Spinal cord (tissue), 10 donors: ENCODE measurements at regions not wholly inside any gene's neighbourhood (a gene's known extent, or its start where the extent isn't known, plus 50 kb on each side); places are given as distances from the start of the nearest gene placed in this dataset. TPM values are rescaled to one million over a fixed set of nuclear protein-coding genes. Genes with fewer than 3 reads are reported as not detected.

Source experiments
- DNase-seq, 6 donors: peaks; one replicate each; pipeline versions ENCODE4 v3.0.0 to v3.0.0-alpha.2; 2013 to 2015; ENCODE audit warnings: low spot score in 6 of 6, low read depth in 4 of 6
- H3K27ac ChIP-seq: one replicate; pipeline ENCODE4 v1.5.1; 2013; ENCODE audit warnings: low read depth, low read length, control low read depth
- H3K27me3 ChIP-seq: one replicate; pipeline ENCODE4 v1.6.1; 2013; ENCODE audit warnings: low read length; ENCODE audit not compliant: control insufficient read depth, insufficient read depth
- H3K36me3 ChIP-seq: one replicate; pipeline ENCODE4 v1.6.1; 2013; ENCODE audit warnings: low read length; ENCODE audit not compliant: control insufficient read depth, insufficient read depth
- H3K4me1 ChIP-seq: one replicate; pipeline ENCODE4 v1.6.1; 2013; ENCODE audit warnings: low read length; ENCODE audit not compliant: control insufficient read depth, insufficient read depth
- H3K4me3 ChIP-seq: one replicate; pipeline ENCODE4 v1.5.1; 2013; ENCODE audit warnings: low read depth, low read length, control low read depth
- H3K9me3 ChIP-seq: one replicate; pipeline ENCODE4 v1.6.1; 2013; ENCODE audit warnings: low read length; ENCODE audit not compliant: control insufficient read depth, insufficient read depth
- WGBS: methylation state at CpG from one replicate; pipeline ENCODE4 v1.1.5; 2013; ENCODE audit warnings: missing lambda C conversion rate; ENCODE audit not compliant: insufficient coverage; 5-methylcytosine and 5-hydroxymethylcytosine counted together
- small RNA-seq: library from RNA; depleted of rRNA; stranded (forward); fragments of <200 nt; gene quantifications from one replicate; pipeline ENCODE3, GENCODE V24; 2014; ENCODE audit warnings: low replicate concordance
- donor health status: healthy.

DNA sequence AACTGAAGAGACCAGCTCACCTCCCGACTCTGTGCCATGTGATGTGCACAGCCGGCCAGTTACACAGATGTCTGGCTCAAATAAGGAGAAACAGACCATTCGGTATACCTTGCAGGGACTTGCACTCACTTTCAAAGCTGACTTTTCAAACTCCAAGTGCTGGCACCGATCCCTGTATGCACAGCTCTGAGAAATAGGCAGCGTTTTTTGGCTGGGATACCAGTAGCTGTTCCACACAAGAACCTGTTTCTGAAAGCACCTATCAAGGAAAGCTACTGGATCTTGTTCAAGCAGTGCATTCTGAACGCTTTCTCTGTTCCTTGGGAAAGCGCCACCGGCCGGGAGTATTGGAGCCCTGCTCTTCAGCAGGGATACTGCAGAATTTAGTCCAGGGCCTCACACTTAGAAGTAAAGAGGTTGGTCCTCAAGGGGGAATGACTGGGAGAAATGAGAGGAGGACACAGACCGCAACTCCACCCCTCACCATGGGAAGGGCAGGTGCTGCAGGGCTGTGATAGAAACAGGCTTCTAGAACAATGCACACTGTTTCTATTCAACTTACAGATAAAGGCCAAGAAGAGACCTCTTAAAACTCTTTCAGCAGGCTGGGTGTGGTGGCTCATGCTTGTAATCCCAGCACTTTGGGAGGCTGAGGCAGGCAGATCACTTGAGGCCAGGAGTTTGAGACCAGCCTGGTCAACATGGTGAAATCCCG lies 53.6 kb upstream of the PABPC3 start:
- Histone ChIP-seq H3K4me3 (no peak overlapping the region), H3K4me1 (peaks cover 6% of the 10 kb centered on the region), H3K27ac (no peak overlapping the region), H3K27me3 (peaks cover 13% of the 10 kb centered on the region), H3K9me3 (no peaks in the 10 kb centered on the region), H3K36me3 (no peaks in the 10 kb centered on the region)
- 68% methylated on average over 10 of the region's 11 CpGs for WGBS
- no peak for DNase-seq

DNA sequence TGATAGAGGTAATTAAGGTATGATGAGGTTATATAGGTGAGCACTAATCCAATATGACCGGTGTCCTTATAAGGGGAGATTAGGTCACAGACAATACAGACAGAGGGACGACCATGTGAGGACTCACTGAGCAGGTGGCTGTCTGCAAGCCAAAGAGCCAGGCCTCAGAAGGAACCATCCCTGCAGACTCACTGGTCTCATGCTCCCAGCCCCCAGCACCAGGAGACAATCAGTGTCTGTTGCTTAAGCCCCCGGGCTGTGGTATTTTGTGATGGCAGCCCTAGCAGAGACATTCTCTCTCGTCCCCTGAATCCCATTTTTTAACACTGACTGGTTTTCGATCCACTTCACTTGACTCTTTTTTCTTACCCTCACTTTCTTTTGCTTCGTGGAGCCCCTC lies 51.9 kb upstream of the PABPC3 start:
- peaks cover 6% of the 10 kb centered on the region for H3K4me1 ChIP-seq
- H3K36me3 ChIP-seq = no peaks in the 10 kb centered on the region
- peaks cover 13% of the 10 kb centered on the region for H3K27me3 ChIP-seq
- no peaks in the 10 kb centered on the region for H3K9me3 ChIP-seq
- H3K4me3 ChIP-seq = no peak overlapping the region
- DNase-seq = no peak
- WGBS = 86% methylated on average over 6 of the region's 6 CpGs
- no peak overlapping the region for H3K27ac ChIP-seq

Small RNAs in the stretch of these regions (small RNA-seq; reads per million reads assigned to genes)
- gene AL590099.1 (not detected), gene LSP1P1 (not detected)
